ENCODE measurements at regions not wholly inside any gene's neighbourhood (a gene's known extent, or its start where the extent isn't known, plus 50 kb on each side); places are given as distances from the start of the nearest gene placed in this dataset.

DNA sequence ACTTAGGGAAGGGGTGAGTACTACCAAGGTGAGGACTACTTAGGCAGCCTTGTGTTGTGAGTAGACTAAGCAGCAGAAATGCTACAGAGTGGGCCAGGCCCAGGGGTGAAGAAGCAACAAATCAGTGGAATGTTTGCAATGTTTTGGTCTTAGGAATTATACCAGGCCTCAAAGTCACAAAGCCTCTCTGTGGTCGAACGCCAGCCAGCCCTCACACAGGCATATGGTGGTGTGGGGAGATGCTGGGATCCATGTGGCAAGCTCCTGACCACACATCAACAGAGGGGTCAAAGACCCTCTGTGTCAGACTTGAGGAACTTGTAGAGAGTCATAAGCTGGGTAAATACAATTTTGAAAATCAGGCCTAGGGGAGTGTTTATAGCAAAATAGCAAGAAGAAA, 153.8 kb upstream of the KLF3 start:
- H3K4ac ChIP-seq (ENCODE audit: low read depth, low read length) = no peak overlapping the region
- no peak overlapping the region for H4K91ac ChIP-seq (ENCODE audit: low read depth, low read length)
- no peaks in the 10 kb centered on the region for H3K79me2 ChIP-seq (ENCODE audit: control insufficient read depth, insufficient read depth, low read length, poor library complexity)
- no peak overlapping the region for H3K23ac ChIP-seq (ENCODE audit: low read length)
- no peak overlapping the region for H4K8ac ChIP-seq (ENCODE audit: low read depth, low read length)
- H3K27me3 ChIP-seq (ENCODE audit: insufficient read depth, low read length) = no peaks in the 10 kb centered on the region
- no CpG with 5 or more reads among the region's 2 CpGs for WGBS (ENCODE audit: extremely low coverage, insufficient coverage, insufficient read length)
- no peaks in the 10 kb centered on the region for H3K79me1 ChIP-seq (ENCODE audit: low read length)
- no peak overlapping the region for H2BK12ac ChIP-seq (ENCODE audit: low read length)
- no peak overlapping the region for H3K27ac ChIP-seq (ENCODE audit: low read depth, low read length)
- H2AK5ac ChIP-seq (ENCODE audit: low read length) = no peak overlapping the region
- no peak overlapping the region for H3K9ac ChIP-seq (ENCODE audit: low read length)
- H2BK120ac ChIP-seq (ENCODE audit: insufficient read depth, low read length, poor library complexity) = no peak overlapping the region
- DNase-seq = no peak
- no peaks in the 10 kb centered on the region for H3K36me3 ChIP-seq (ENCODE audit: control insufficient read depth in 1 of 2, insufficient read depth in 2 of 2, low read length in 2 of 2)
- no peak overlapping the region for H3K4me3 ChIP-seq (ENCODE audit: low read depth, low read length)
- H2BK5ac ChIP-seq (ENCODE audit: low read depth, low read length, poor library complexity) = no peak overlapping the region
- no peak overlapping the region for H2AFZ ChIP-seq (ENCODE audit: insufficient read depth, low read length, poor library complexity)
- H3K9me3 ChIP-seq (ENCODE audit: insufficient read depth, low read depth, low read length) = peaks cover 2% of the 10 kb centered on the region
- no peak overlapping the region for H4K12ac ChIP-seq (ENCODE audit: low read depth, low read length)
- no peak overlapping the region for H3K4me2 ChIP-seq (ENCODE audit: low read length)
- H3K18ac ChIP-seq (ENCODE audit: low read length) = no peak overlapping the region
- H3K14ac ChIP-seq (ENCODE audit: low read length) = no peak overlapping the region
- no peaks in the 10 kb centered on the region for H3K4me1 ChIP-seq (ENCODE audit: control insufficient read depth in 1 of 2, insufficient read depth in 2 of 2, low read length in 2 of 2)

DNA sequence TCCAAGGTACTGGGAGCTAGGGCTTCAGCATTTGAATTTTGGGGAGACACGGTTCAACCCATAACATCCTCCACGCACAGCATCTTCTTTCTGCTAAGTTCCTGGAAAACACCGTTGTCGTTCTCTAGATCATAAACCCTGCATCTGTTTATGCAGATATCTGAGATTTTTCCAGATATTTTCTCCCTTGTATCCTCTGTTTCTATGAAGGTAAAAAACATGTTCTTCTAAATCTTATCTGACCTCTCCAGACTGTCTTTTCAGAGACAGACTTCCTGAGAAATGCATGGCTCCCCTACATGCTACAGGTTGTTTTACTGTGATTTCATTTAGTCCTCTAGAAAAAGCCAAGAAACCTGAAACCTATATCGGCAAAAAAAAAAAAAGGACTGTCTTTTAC, 152.3 kb upstream of the KLF3 start:
- Histone ChIP-seq H2BK12ac (ENCODE audit: low read length) (no peak overlapping the region), H3K9ac (ENCODE audit: low read length) (no peak overlapping the region), H3K79me1 (ENCODE audit: low read length) (no peaks in the 10 kb centered on the region), H3K23ac (ENCODE audit: low read length) (no peak overlapping the region), H3K4me2 (ENCODE audit: low read length) (no peak overlapping the region), H3K79me2 (ENCODE audit: control insufficient read depth, insufficient read depth, low read length, poor library complexity) (no peaks in the 10 kb centered on the region), H3K4me3 (ENCODE audit: low read depth, low read length) (no peak overlapping the region), H3K4me1 (ENCODE audit: control insufficient read depth in 1 of 2, insufficient read depth in 2 of 2, low read length in 2 of 2) (no peaks in the 10 kb centered on the region), H3K27me3 (ENCODE audit: insufficient read depth, low read length) (no peaks in the 10 kb centered on the region), H4K8ac (ENCODE audit: low read depth, low read length) (no peak overlapping the region), H3K14ac (ENCODE audit: low read length) (no peak overlapping the region), H2BK120ac (ENCODE audit: insufficient read depth, low read length, poor library complexity) (no peak overlapping the region), H3K4ac (ENCODE audit: low read depth, low read length) (no peak overlapping the region), H3K9me3 (ENCODE audit: insufficient read depth, low read depth, low read length) (peaks cover 2% of the 10 kb centered on the region), H3K36me3 (ENCODE audit: control insufficient read depth in 1 of 2, insufficient read depth in 2 of 2, low read length in 2 of 2) (no peaks in the 10 kb centered on the region), H2AFZ (ENCODE audit: insufficient read depth, low read length, poor library complexity) (no peak overlapping the region), H2AK5ac (ENCODE audit: low read length) (no peak overlapping the region), H3K18ac (ENCODE audit: low read length) (no peak overlapping the region), H4K12ac (ENCODE audit: low read depth, low read length) (no peak overlapping the region), H4K91ac (ENCODE audit: low read depth, low read length) (no peak overlapping the region), H3K27ac (ENCODE audit: low read depth, low read length) (no peak overlapping the region), H2BK5ac (ENCODE audit: low read depth, low read length, poor library complexity) (no peak overlapping the region)
- DNase-seq = no peak
- whole genome bisulfite sequencing (ENCODE audit: extremely low coverage, insufficient coverage, insufficient read length) = no CpG with 5 or more reads among the region's 5 CpGs

DNA sequence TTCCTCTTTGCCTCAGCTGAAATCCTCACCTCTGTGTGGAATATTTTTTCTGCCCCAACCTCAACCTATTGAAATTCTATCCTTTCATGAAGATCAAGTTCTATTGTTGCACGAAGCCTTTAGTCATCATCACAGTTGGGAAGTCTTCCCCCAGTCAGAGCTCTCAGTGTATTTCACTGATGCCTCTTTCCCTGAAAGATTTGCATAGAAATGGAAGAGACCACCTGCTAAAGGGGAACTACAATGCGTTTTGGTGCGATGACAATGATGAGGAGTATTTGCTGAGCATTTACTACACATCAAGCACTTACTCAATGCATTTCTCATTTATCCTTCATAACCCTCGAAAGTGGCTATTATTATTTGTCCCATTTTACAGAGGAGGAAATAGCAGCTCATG, 151.2 kb upstream of the KLF3 start:
- Histone ChIP-seq H4K91ac (ENCODE audit: low read depth, low read length) (no peak overlapping the region), H3K4me3 (ENCODE audit: low read depth, low read length) (no peak overlapping the region), H3K79me2 (ENCODE audit: control insufficient read depth, insufficient read depth, low read length, poor library complexity) (no peaks in the 10 kb centered on the region), H3K23ac (ENCODE audit: low read length) (no peak overlapping the region), H3K36me3 (ENCODE audit: control insufficient read depth in 1 of 2, insufficient read depth in 2 of 2, low read length in 2 of 2) (no peaks in the 10 kb centered on the region), H3K27ac (ENCODE audit: low read depth, low read length) (no peak overlapping the region), H2AK5ac (ENCODE audit: low read length) (no peak overlapping the region), H2AFZ (ENCODE audit: insufficient read depth, low read length, poor library complexity) (no peak overlapping the region), H3K14ac (ENCODE audit: low read length) (no peak overlapping the region), H2BK120ac (ENCODE audit: insufficient read depth, low read length, poor library complexity) (no peak overlapping the region), H3K27me3 (ENCODE audit: insufficient read depth, low read length) (no peaks in the 10 kb centered on the region), H2BK5ac (ENCODE audit: low read depth, low read length, poor library complexity) (no peak overlapping the region), H4K12ac (ENCODE audit: low read depth, low read length) (no peak overlapping the region), H3K9me3 (ENCODE audit: insufficient read depth, low read depth, low read length) (peaks cover 2% of the 10 kb centered on the region), H3K4ac (ENCODE audit: low read depth, low read length) (no peak overlapping the region), H4K8ac (ENCODE audit: low read depth, low read length) (no peak overlapping the region), H3K79me1 (ENCODE audit: low read length) (no peaks in the 10 kb centered on the region), H3K4me2 (ENCODE audit: low read length) (no peak overlapping the region), H2BK12ac (ENCODE audit: low read length) (no peak overlapping the region), H3K18ac (ENCODE audit: low read length) (no peak overlapping the region), H3K4me1 (ENCODE audit: control insufficient read depth in 1 of 2, insufficient read depth in 2 of 2, low read length in 2 of 2) (no peaks in the 10 kb centered on the region), H3K9ac (ENCODE audit: low read length) (no peak overlapping the region)
- no CpG with 5 or more reads among the region's 4 CpGs for WGBS (ENCODE audit: extremely low coverage, insufficient coverage, insufficient read length)
- no peak for DNase-seq

DNA sequence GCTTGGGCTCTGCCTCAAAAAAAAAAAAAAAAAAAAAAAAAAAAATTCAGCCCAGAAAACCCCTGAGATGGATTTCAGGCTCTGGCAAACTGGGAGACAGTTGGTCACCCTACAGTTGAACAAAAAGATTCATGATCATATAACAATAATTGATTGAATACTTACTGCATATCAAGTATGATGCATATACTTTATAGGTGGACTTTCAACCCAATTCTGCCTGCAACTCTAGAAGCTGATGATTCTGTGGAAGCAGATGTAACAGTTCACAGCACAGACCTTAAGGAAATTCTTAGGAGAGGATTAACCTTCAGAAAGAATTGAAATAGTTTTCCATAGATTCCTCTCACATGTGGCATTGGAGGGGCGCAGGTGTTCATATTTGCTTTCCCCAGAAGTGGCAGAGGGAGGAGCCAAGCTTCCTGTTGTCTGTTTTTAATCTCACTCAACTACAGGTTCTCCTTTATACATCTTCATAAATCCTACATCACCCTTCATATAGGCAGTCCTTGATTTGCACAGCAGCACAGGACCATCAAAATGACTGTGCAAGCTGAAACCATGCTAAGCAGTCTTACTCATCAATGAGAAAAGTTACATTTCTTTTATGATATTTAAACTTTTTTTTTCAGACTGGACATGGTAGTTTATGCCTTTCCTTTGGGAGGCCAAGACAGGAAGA, 149.4 kb upstream of the KLF3 start:
- Histone ChIP-seq H3K27ac (ENCODE audit: low read depth, low read length) (no peak overlapping the region), H2AK5ac (ENCODE audit: low read length) (no peak overlapping the region), H2BK120ac (ENCODE audit: insufficient read depth, low read length, poor library complexity) (no peak overlapping the region), H3K18ac (ENCODE audit: low read length) (no peak overlapping the region), H3K23ac (ENCODE audit: low read length) (no peak overlapping the region), H3K4me3 (ENCODE audit: low read depth, low read length) (no peak overlapping the region), H2BK5ac (ENCODE audit: low read depth, low read length, poor library complexity) (no peak overlapping the region), H2AFZ (ENCODE audit: insufficient read depth, low read length, poor library complexity) (no peak overlapping the region), H4K91ac (ENCODE audit: low read depth, low read length) (no peak overlapping the region), H3K36me3 (ENCODE audit: control insufficient read depth in 1 of 2, insufficient read depth in 2 of 2, low read length in 2 of 2) (no peaks in the 10 kb centered on the region), H3K79me1 (ENCODE audit: low read length) (no peaks in the 10 kb centered on the region), H3K4ac (ENCODE audit: low read depth, low read length) (no peak overlapping the region), H3K14ac (ENCODE audit: low read length) (no peak overlapping the region), H3K79me2 (ENCODE audit: control insufficient read depth, insufficient read depth, low read length, poor library complexity) (no peaks in the 10 kb centered on the region), H4K12ac (ENCODE audit: low read depth, low read length) (no peak overlapping the region), H3K4me1 (ENCODE audit: control insufficient read depth in 1 of 2, insufficient read depth in 2 of 2, low read length in 2 of 2) (no peaks in the 10 kb centered on the region), H3K9me3 (ENCODE audit: insufficient read depth, low read depth, low read length) (peaks cover 1% of the 10 kb centered on the region), H2BK12ac (ENCODE audit: low read length) (no peak overlapping the region), H3K4me2 (ENCODE audit: low read length) (no peak overlapping the region), H3K27me3 (ENCODE audit: insufficient read depth, low read length) (no peaks in the 10 kb centered on the region), H4K8ac (ENCODE audit: low read depth, low read length) (no peak overlapping the region), H3K9ac (ENCODE audit: low read length) (no peak overlapping the region)
- WGBS (ENCODE audit: extremely low coverage, insufficient coverage, insufficient read length) = no CpG with 5 or more reads among the region's 1 CpG
- no peak for DNase-seq
